NCI-H2081 (cell line): ENCODE measurements at regions not wholly inside any gene's neighbourhood (a gene's known extent, or its start where the extent isn't known, plus 50 kb on each side); places are given as distances from the start of the nearest gene placed in this dataset.
"Not testable (repeated sequence)": the region's sequence is repeated elsewhere in the genome, so short reads cannot be mapped to it uniquely, and the experiment has no call there.

Source experiments
- DNase-seq, 2 experiments: peaks; one replicate each; lab custom pipeline; 2025; lab: John Stamatoyannopoulos, UW

- DNase-seq: no peak
Measured at GRCh38 chr15:23750179-23750578, 63.1 kb upstream of the NDN start.

GRCh38 chr15:23750776-23751175 is 63.7 kb upstream of the NDN start:
- DNase-seq: no peak

GRCh38 chr15:23753248-23753647 is 66.1 kb upstream of the NDN start:
- DNase-seq: no peak

GRCh38 chr15:23758891-23759290 is 71.8 kb upstream of the NDN start:
- DNase-seq: no peak

- no peak for DNase-seq
Measured at GRCh38 chr15:23760024-23760423, 72.9 kb upstream of the NDN start.

- no peak for DNase-seq
Measured at GRCh38 chr15:23761386-23761785, 74.3 kb upstream of the NDN start.

GRCh38 chr15:23762026-23762425 is 74.9 kb upstream of the NDN start:
- no peak for DNase-seq

- DNase-seq: no peak
Measured at GRCh38 chr15:23763021-23763420, 75.9 kb upstream of the NDN start.

GRCh38 chr15:23764306-23764705 is 77.2 kb upstream of the NDN start:
- DNase-seq: no peak

GRCh38 chr15:23764716-23765115 is 77.6 kb upstream of the NDN start:
- no peak for DNase-seq

GRCh38 chr15:23766779-23767178 is 79.7 kb upstream of the NDN start:
- not testable (repeated sequence) for DNase-seq

GRCh38 chr15:23773093-23773492 is 86.0 kb upstream of the NDN start:
- DNase-seq: no peak

GRCh38 chr15:23787346-23788105 is 100.4 kb upstream of the NDN start:
- DNase-seq: no peak

GRCh38 chr15:23793191-23793680 is 106.1 kb upstream of the NDN start:
- no peak for DNase-seq

- no peak for DNase-seq
Measured at GRCh38 chr15:23797747-23798446, 110.8 kb upstream of the NDN start.

GRCh38 chr15:23801881-23802280 is 114.8 kb upstream of the NDN start:
- no peak for DNase-seq

GRCh38 chr15:23802896-23803435 is 115.9 kb upstream of the NDN start:
- not testable (repeated sequence) for DNase-seq

- DNase-seq: no peak
Measured at GRCh38 chr15:23806980-23807379, 119.9 kb upstream of the NDN start.

- no peak for DNase-seq
Measured at GRCh38 chr15:23823508-23823907, 136.4 kb upstream of the NDN start.

GRCh38 chr15:23828786-23829185 is 141.7 kb upstream of the NDN start:
- DNase-seq: no peak

GRCh38 chr15:23835953-23836352 is 148.8 kb upstream of the NDN start:
- no peak for DNase-seq

GRCh38 chr15:23839893-23840474 is 152.9 kb upstream of the NDN start:
- DNase-seq: no peak

GRCh38 chr15:23846218-23846617 is 159.1 kb upstream of the NDN start:
- no peak for DNase-seq
